ENCODE measurements at regions not wholly inside any gene's neighbourhood (a gene's known extent, or its start where the extent isn't known, plus 50 kb on each side); places are given as distances from the start of the nearest gene placed in this dataset.

- no peak for TF ChIP-seq CTCF (IDR thresholded peaks at IDR 0.05; ENCODE audit: control insufficient read depth, extremely low read depth, insufficient read depth)
- no peak overlapping the region for H3K4me3 ChIP-seq (ENCODE audit: low read depth, low read length)
- no peak for DNase-seq (ENCODE audit: low read depth)
Measured at GRCh38 chr12:60920841-60921495, 1325.1 kb downstream of the SLC16A7 start.

GRCh38 chr12:60921541-60921940, 1325.7 kb downstream of the SLC16A7 start:
- no peak overlapping the region for H3K4me3 ChIP-seq (ENCODE audit: low read depth, low read length)
- no peak for DNase-seq (ENCODE audit: low read depth)
- no peak for TF ChIP-seq CTCF (IDR thresholded peaks at IDR 0.05; ENCODE audit: control insufficient read depth, extremely low read depth, insufficient read depth)

GRCh38 chr12:60926256-60926655, 1330.4 kb downstream of the SLC16A7 start:
- TF ChIP-seq CTCF (IDR thresholded peaks at IDR 0.05; ENCODE audit: control insufficient read depth, extremely low read depth, insufficient read depth) = no peak
- H3K4me3 ChIP-seq (ENCODE audit: low read depth, low read length) = no peak overlapping the region
- peak; percentile 74 for DNase-seq (ENCODE audit: low read depth)

DNA sequence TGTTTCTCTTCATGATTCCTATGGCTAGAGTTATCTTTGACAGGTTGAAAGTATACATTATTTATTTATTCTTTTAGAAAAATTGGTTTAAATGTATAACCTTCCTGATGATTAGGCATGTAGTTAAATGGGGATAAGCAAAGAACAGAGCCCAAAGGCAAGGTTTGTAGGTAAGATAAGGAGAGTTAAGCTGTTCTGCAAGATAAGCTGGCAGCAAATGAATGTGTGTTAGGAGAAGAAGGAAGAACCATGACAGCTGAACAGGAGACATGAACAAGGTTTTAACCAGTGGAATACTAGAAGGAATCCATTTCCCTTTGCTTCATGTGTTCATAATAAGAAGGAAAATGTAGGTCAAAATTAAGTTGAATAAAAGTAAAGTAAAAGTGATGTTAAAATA, 1330.1 kb upstream of the USP15 start:
- TF ChIP-seq CTCF (IDR thresholded peaks at IDR 0.05; ENCODE audit: control insufficient read depth, extremely low read depth, insufficient read depth) = no peak
- no peak overlapping the region for H3K4me3 ChIP-seq (ENCODE audit: low read depth, low read length)
- DNase-seq (ENCODE audit: low read depth) = no peak

- TF ChIP-seq CTCF (IDR thresholded peaks at IDR 0.05; ENCODE audit: control insufficient read depth, extremely low read depth, insufficient read depth) = peak; percentile 33
- DNase-seq (ENCODE audit: low read depth) = no peak
Measured at GRCh38 chr12:60935981-60936761, 1324.0 kb upstream of the USP15 start.

DNA sequence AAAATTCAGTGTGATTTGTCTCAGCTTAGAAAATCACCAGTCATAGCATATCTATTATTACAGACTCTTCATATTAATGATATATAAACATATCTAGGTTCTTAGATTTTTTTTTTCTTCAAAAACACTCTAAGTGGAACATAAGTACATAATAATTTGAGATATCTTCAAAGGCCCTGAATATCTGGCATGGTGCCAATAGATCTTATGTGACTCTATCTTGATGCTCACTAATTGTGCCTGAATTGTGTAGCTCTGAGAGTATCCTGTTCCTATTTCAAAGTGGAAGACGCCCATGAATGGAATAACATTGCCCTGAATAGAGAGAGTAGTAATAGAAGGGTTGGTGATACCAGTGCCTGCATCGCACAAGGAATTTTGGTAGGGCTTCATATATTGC, 1312.7 kb upstream of the USP15 start:
- TF ChIP-seq CTCF (IDR thresholded peaks at IDR 0.05; ENCODE audit: control insufficient read depth, extremely low read depth, insufficient read depth) = no peak
- no peak overlapping the region for H3K4me3 ChIP-seq (ENCODE audit: low read depth, low read length)
- no peak for DNase-seq (ENCODE audit: low read depth)

More at GRCh38 chr12:60935981-60936761, 1324.0 kb upstream of the USP15 start:
- H3K4me3 ChIP-seq (ENCODE audit: low read depth, low read length) = no peak overlapping the region
